ENCODE measurements at regions not wholly inside any gene's neighbourhood (a gene's known extent, or its start where the extent isn't known, plus 50 kb on each side); places are given as distances from the start of the nearest gene placed in this dataset.

DNA sequence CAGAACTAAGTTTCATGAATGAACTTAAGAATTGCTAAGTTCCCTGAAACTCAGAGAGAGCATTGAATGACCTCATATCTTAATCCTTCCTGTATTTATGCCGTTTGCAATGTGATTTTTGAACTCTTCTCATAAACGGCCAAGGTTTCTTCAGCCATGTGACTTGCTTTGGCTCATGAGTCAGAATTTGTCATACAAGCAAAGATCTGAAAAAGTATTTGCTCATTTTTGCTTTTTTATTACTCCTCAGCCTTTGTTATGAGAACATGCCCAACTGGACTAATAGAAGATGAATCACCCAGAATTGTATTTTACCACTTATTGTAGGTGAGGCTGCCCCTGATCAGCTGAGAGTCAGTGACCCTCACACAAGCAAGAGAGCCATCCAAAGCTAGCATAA, 693.8 kb downstream of the BCL11B start:
- TF ChIP-seq POLR2AphosphoS5 (IDR thresholded peaks at IDR 0.05): no peak
- TF ChIP-seq, protein P1, sequence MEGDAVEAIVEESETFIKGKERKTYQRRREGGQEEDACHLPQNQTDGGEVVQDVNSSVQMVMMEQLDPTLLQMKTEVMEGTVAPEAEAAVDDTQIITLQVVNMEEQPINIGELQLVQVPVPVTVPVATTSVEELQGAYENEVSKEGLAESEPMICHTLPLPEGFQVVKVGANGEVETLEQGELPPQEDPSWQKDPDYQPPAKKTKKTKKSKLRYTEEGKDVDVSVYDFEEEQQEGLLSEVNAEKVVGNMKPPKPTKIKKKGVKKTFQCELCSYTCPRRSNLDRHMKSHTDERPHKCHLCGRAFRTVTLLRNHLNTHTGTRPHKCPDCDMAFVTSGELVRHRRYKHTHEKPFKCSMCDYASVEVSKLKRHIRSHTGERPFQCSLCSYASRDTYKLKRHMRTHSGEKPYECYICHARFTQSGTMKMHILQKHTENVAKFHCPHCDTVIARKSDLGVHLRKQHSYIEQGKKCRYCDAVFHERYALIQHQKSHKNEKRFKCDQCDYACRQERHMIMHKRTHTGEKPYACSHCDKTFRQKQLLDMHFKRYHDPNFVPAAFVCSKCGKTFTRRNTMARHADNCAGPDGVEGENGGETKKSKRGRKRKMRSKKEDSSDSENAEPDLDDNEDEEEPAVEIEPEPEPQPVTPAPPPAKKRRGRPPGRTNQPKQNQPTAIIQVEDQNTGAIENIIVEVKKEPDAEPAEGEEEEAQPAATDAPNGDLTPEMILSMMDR (IDR thresholded peaks at IDR 0.05): no peak
- no peak for TF ChIP-seq POLR2A (IDR thresholded peaks at IDR 0.05)

All from suprapubic skin (tissue), 4 donors.